ENCODE measurements at regions not wholly inside any gene's neighbourhood (a gene's known extent, or its start where the extent isn't known, plus 50 kb on each side); places are given as distances from the start of the nearest gene placed in this dataset.
"Not testable (repeated sequence)": the region's sequence is repeated elsewhere in the genome, so short reads cannot be mapped to it uniquely, and the experiment has no call there.

- no peak for DNase-seq (ENCODE audit: low spot score)
These were observed 932.3 kb upstream of the EPHA5 start for GRCh38 chr4:66602622-66603021.

- no peak for DNase-seq (ENCODE audit: low spot score)
These were observed 921.7 kb upstream of the EPHA5 start for GRCh38 chr4:66591968-66592367.

GRCh38 chr4:66590488-66591215, 920.4 kb upstream of the EPHA5 start:
- peak; percentile 9 for DNase-seq (ENCODE audit: low spot score)

- no peak for DNase-seq (ENCODE audit: low spot score)
These were observed 918.9 kb upstream of the EPHA5 start for GRCh38 chr4:66589183-66589582.

GRCh38 chr4:66585767-66586166, 915.5 kb upstream of the EPHA5 start:
- no peak for DNase-seq (ENCODE audit: low spot score)

- no peak for DNase-seq (ENCODE audit: low spot score)
These were observed 907.6 kb upstream of the EPHA5 start for GRCh38 chr4:66577922-66578321.

- peak; percentile 25 for DNase-seq (ENCODE audit: low spot score)
These were observed 904.9 kb upstream of the EPHA5 start for GRCh38 chr4:66575008-66575696.

- peak; percentile 43 for DNase-seq (ENCODE audit: low spot score)
These were observed 904.1 kb upstream of the EPHA5 start for GRCh38 chr4:66574145-66574978.

- peak; percentile 37 for DNase-seq (ENCODE audit: low spot score)
These were observed 902.7 kb upstream of the EPHA5 start for GRCh38 chr4:66572949-66573348.

GRCh38 chr4:66571145-66571695, 900.9 kb upstream of the EPHA5 start:
- no peak for DNase-seq (ENCODE audit: low spot score)

GRCh38 chr4:66569228-66569627, 898.9 kb upstream of the EPHA5 start:
- no peak for DNase-seq (ENCODE audit: low spot score)

GRCh38 chr4:66568431-66568830, 898.1 kb upstream of the EPHA5 start:
- DNase-seq (ENCODE audit: low spot score): no peak

GRCh38 chr4:66568001-66568400, 897.7 kb upstream of the EPHA5 start:
- no peak for DNase-seq (ENCODE audit: low spot score)

GRCh38 chr4:66567551-66567950, 897.3 kb upstream of the EPHA5 start:
- no peak for DNase-seq (ENCODE audit: low spot score)

- DNase-seq (ENCODE audit: low spot score): no peak
These were observed 895.5 kb upstream of the EPHA5 start for GRCh38 chr4:66565801-66566200.

GRCh38 chr4:66564901-66565651, 894.8 kb upstream of the EPHA5 start:
- peak; percentile 52 for DNase-seq (ENCODE audit: low spot score)

GRCh38 chr4:66562276-66562806, 892.1 kb upstream of the EPHA5 start:
- no peak for DNase-seq (ENCODE audit: low spot score)

GRCh38 chr4:66561465-66562053, 891.3 kb upstream of the EPHA5 start:
- DNase-seq (ENCODE audit: low spot score): not testable (repeated sequence)

GRCh38 chr4:66558651-66559050, 888.4 kb upstream of the EPHA5 start:
- no peak for DNase-seq (ENCODE audit: low spot score)

GRCh38 chr4:66556651-66557278, 886.5 kb upstream of the EPHA5 start:
- no peak for DNase-seq (ENCODE audit: low spot score)

- DNase-seq (ENCODE audit: low spot score): peak; percentile 41
These were observed 885.0 kb upstream of the EPHA5 start for GRCh38 chr4:66555301-66555700.

All from GM03348 (cell line).